HL-60 (cell line): ENCODE measurements at regions not wholly inside any gene's neighbourhood (a gene's known extent, or its start where the extent isn't known, plus 50 kb on each side); places are given as distances from the start of the nearest gene placed in this dataset.

Experiments
- DNase-seq, 2 experiments: peaks; one replicate each; pipeline ENCODE4 v3.0.0-alpha.2; 2010 to 2020; ENCODE audit warnings: low read depth in 1 of 2, low spot score in 1 of 2
- H3K27ac ChIP-seq: fragments of 250-450 bp; sonication (Bioruptor Pico); replicated peaks from 2 replicates; pipeline ENCODE4 v1.5.1; 2020; ENCODE audit warnings: mild to moderate bottlenecking, moderate library complexity
- H3K27me3 ChIP-seq: fragments of 250-450 bp; sonication (Bioruptor Pico); 2 replicates; pipeline ENCODE4 v1.5.1; 2021; ENCODE audit warnings: mild to moderate bottlenecking, moderate library complexity; ENCODE audit not compliant: insufficient read depth, poor library complexity, severe bottlenecking
- H3K4me3 ChIP-seq: replicated peaks from 2 replicates; pipeline ENCODE4 v1.5.1; 2011; ENCODE audit warnings: mild to moderate bottlenecking, control low read depth, low read length; ENCODE audit not compliant: insufficient read depth
- CTCF ChIP-seq: IDR thresholded peaks from one replicate; pipeline ENCODE4 v1.5.1; 2011; ENCODE audit warnings: low read length, control low read depth, inconsistent platforms; ENCODE audit not compliant: insufficient read depth
- GABPA ChIP-seq: IDR thresholded peaks from 2 replicates; pipeline ENCODE4 v1.6.1; 2012; ENCODE audit warnings: low read depth
- POLR2AphosphoS5 ChIP-seq: IDR thresholded peaks from 2 replicates; pipeline ENCODE4 v1.6.1; 2012; ENCODE audit warnings: low read depth
- REST ChIP-seq: IDR thresholded peaks from 2 replicates; pipeline ENCODE4 v1.6.1; 2012; ENCODE audit warnings: low read depth; ENCODE audit not compliant: insufficient replicate concordance
- SPI1 ChIP-seq: IDR thresholded peaks from 2 replicates; pipeline ENCODE4 v1.6.1; 2012; ENCODE audit warnings: low read depth, mild to moderate bottlenecking, borderline replicate concordance

GRCh38 chr2:83388804-83389203, 1070.3 kb downstream of the SUCLG1 start:
- Histone ChIP-seq H3K27me3 (no peaks in the 10 kb centered on the region), H3K27ac (no peak overlapping the region), H3K4me3 (no peak overlapping the region)
- no peak for TF ChIP-seq GABPA
- no peak for TF ChIP-seq REST
- TF ChIP-seq SPI1 = peak; percentile 77; the same call in 1 of the 2 replicates
- no peak for TF ChIP-seq POLR2AphosphoS5
- no peak for TF ChIP-seq CTCF
- peak in 1 of 2 experiments; percentile 19 for DNase-seq

GRCh38 chr2:83386549-83386948, 1072.5 kb downstream of the SUCLG1 start:
- Histone ChIP-seq H3K27ac (no peak overlapping the region), H3K27me3 (no peaks in the 10 kb centered on the region), H3K4me3 (no peak overlapping the region)
- DNase-seq = no peak
- TF ChIP-seq REST (no peak), SPI1 (no peak), POLR2AphosphoS5 (no peak), CTCF (no peak), GABPA (no peak)

- no peak overlapping the region for H3K27ac ChIP-seq
- no peak overlapping the region for H3K4me3 ChIP-seq
- DNase-seq = no peak
- no peaks in the 10 kb centered on the region for H3K27me3 ChIP-seq
- TF ChIP-seq GABPA (no peak), REST (no peak)
These were observed 1080.2 kb downstream of the SUCLG1 start for GRCh38 chr2:83378921-83379320.

- TF ChIP-seq REST (no peak), POLR2AphosphoS5 (no peak), CTCF (no peak)
- no peak for DNase-seq
- Histone ChIP-seq H3K27ac (no peak overlapping the region), H3K4me3 (no peak overlapping the region), H3K27me3 (no peaks in the 10 kb centered on the region)
These were observed 1082.3 kb downstream of the SUCLG1 start for GRCh38 chr2:83376731-83377130.
